ENCODE measurements at regions not wholly inside any gene's neighbourhood (a gene's known extent, or its start where the extent isn't known, plus 50 kb on each side); places are given as distances from the start of the nearest gene placed in this dataset.

GRCh38 chr13:92972751-92973150, 253.9 kb upstream of the GPC6 start:
- peaks cover 12% of the 10 kb centered on the region for H3K9me3 ChIP-seq (replicated peaks; ENCODE audit: control insufficient read depth, insufficient read depth, low read length)
- H3K36me3 ChIP-seq (ENCODE audit: control insufficient read depth in 2 of 2, extremely low read depth in 1 of 2, insufficient read depth in 2 of 2, low read length in 2 of 2), result no peaks in the 10 kb centered on the region
- no peak overlapping the region for H2AFZ ChIP-seq (ENCODE audit: low read depth, low read length)
- H3K9me1 ChIP-seq (replicated peaks; ENCODE audit: control insufficient read depth, extremely low read depth, insufficient read depth, low read length), result no peaks in the 10 kb centered on the region
- DNase-seq (ENCODE audit: low read depth, low spot score), result no peak
- no peaks in the 10 kb centered on the region for H3K79me2 ChIP-seq (ENCODE audit: control insufficient read depth, insufficient read depth, low read length)
- H3K27me3 ChIP-seq (ENCODE audit: control insufficient read depth in 2 of 2, insufficient read depth in 2 of 2, low read length in 2 of 2), result no peaks in the 10 kb centered on the region
- BruUV-seq (replicated peaks), result no TSS peak
- no peaks in the 10 kb centered on the region for H4K20me1 ChIP-seq (replicated peaks; ENCODE audit: control insufficient read depth, extremely low read depth, insufficient read depth, low read length)
- no peak overlapping the region for H3K27ac ChIP-seq (ENCODE audit: insufficient read depth, low read depth, low read length)
- dilution Hi-C loops (cut with MboI; ENCODE audit: extremely low pct_ligation_motif_present, low sequenced_read_pairs), result no loop called here
- H3K4me2 ChIP-seq (ENCODE audit: insufficient read depth, low read length), result no peak overlapping the region
- no peak overlapping the region for H3K9ac ChIP-seq (replicated peaks; ENCODE audit: extremely low read depth, insufficient read depth, low read length)
- no peak for FAIRE-seq
- TF ChIP-seq FOS (IDR thresholded peaks at IDR 0.05; ENCODE audit: borderline replicate concordance, insufficient read depth, low read length), result no peak
- TF ChIP-seq EZH2 (IDR thresholded peaks at IDR 0.05; ENCODE audit: borderline replicate concordance, low read depth, low read length, severe bottlenecking), result no peak
- no peak for TF ChIP-seq POLR2AphosphoS5 (IDR thresholded peaks at IDR 0.05; ENCODE audit: insufficient read depth, low read depth, low read length)
- TF ChIP-seq CTCF (IDR thresholded peaks at IDR 0.05; ENCODE audit: extremely low read depth in 1 of 2, insufficient read depth in 1 of 2, low read depth in 1 of 2, low read length in 2 of 2), result no peak
- TF ChIP-seq JUN (IDR thresholded peaks at IDR 0.05; ENCODE audit: borderline replicate concordance, insufficient read depth, insufficient read length, low read depth), result no peak
- TF ChIP-seq POLR2A (IDR thresholded peaks at IDR 0.05; ENCODE audit: low read depth, low read length), result no peak
- TF ChIP-seq GATA2 (IDR thresholded peaks at IDR 0.05; ENCODE audit: insufficient read depth, insufficient read length, low read depth, low read length), result no peak
- TF ChIP-seq MYC (IDR thresholded peaks at IDR 0.05; ENCODE audit: low read depth, low read length), result no peak
- TF ChIP-seq MAX (IDR thresholded peaks at IDR 0.05; ENCODE audit: insufficient read depth, insufficient read length), result no peak
- H3K4me1 ChIP-seq (ENCODE audit: control insufficient read depth, extremely low read depth, insufficient read depth, low read length), result no peaks in the 10 kb centered on the region
- POLR2A ChIA-PET, result no interaction called here
- CTCF ChIA-PET, result no interaction called here
- H3K4me3 ChIP-seq (replicated peaks in 1 of 3; ENCODE audit: insufficient read depth in 1 of 3, low read depth in 1 of 3, low read length in 3 of 3), result no peak overlapping the region
- intact Hi-C loops (cut with micrococcal nuclease), result no loop called here

Data from endothelial cell of umbilical vein (primary cell).